DND-41 (cell line): ENCODE measurements at regions not wholly inside any gene's neighbourhood (a gene's known extent, or its start where the extent isn't known, plus 50 kb on each side); places are given as distances from the start of the nearest gene placed in this dataset.

Experiments
- ATAC-seq: fragments of 200-7000 bp; cut with Tn5 transposase; 3 replicates; pipeline ENCODE4 v1.9.1; 2021; ENCODE audit warnings: low read depth; ENCODE audit not compliant: insufficient read depth
- DNase-seq: peaks from one replicate; pipeline ENCODE4 v3.0.0-alpha.2; 2020
- H2AFZ ChIP-seq: 2 replicates; pipeline ENCODE4 v1.6.0; 2012; ENCODE audit warnings: low read depth, low read length
- H3K27ac ChIP-seq: 2 replicates; pipeline ENCODE4 v1.5.1; 2012; ENCODE audit warnings: low read length, inconsistent platforms
- H3K27me3 ChIP-seq: fragments of 200-600 bp; sonication (generic); 2 replicates; pipeline ENCODE4 v1.6.0; 2012; ENCODE audit warnings: low read length, mild to moderate bottlenecking, inconsistent platforms; ENCODE audit not compliant: insufficient read depth, poor library complexity
- H3K36me3 ChIP-seq: 2 replicates; pipeline ENCODE4 v1.5.1; 2012; ENCODE audit warnings: low read length, inconsistent platforms; ENCODE audit not compliant: insufficient read depth
- H3K4me1 ChIP-seq: 2 replicates; pipeline ENCODE4 v1.5.1; 2012; ENCODE audit warnings: mild to moderate bottlenecking, low read length; ENCODE audit not compliant: insufficient read depth
- H3K4me2 ChIP-seq: 2 replicates; pipeline ENCODE4 v1.6.0; 2012; ENCODE audit warnings: mild to moderate bottlenecking, moderate library complexity, low read length, inconsistent platforms; ENCODE audit not compliant: insufficient read depth
- H3K4me3 ChIP-seq, 2 experiments: fragments of 200-600 bp in 1 of 2; shearing (Covaris generic) in 1 of 2; 2 replicates each; pipeline ENCODE4 v1.5.1; 2012 to 2016; ENCODE audit warnings: inconsistent platforms in 2 of 2, low read length in 2 of 2, mild to moderate bottlenecking in 2 of 2, low read depth in 1 of 2, moderate library complexity in 1 of 2
- H3K79me2 ChIP-seq: 2 replicates; pipeline ENCODE4 v1.6.0; 2012; ENCODE audit warnings: low read length, inconsistent platforms; ENCODE audit not compliant: insufficient read depth
- H3K9ac ChIP-seq: 2 replicates; pipeline ENCODE4 v1.6.0; 2012; ENCODE audit warnings: low read depth, mild to moderate bottlenecking, inconsistent platforms, low read length, moderate library complexity
- H3K9me3 ChIP-seq: 2 replicates; pipeline ENCODE4 v1.5.1; 2012; ENCODE audit warnings: low read length, moderate library complexity, mild to moderate bottlenecking, inconsistent platforms; ENCODE audit not compliant: insufficient read depth, severe bottlenecking
- H4K20me1 ChIP-seq: 2 replicates; pipeline ENCODE4 v1.6.0; 2012; ENCODE audit warnings: low read length; ENCODE audit not compliant: insufficient read depth
- CTCF ChIP-seq: IDR thresholded peaks from 2 replicates; pipeline ENCODE4 v1.5.1; 2012; ENCODE audit warnings: borderline replicate concordance, low read length, moderate library complexity, mild to moderate bottlenecking; ENCODE audit not compliant: poor library complexity, severe bottlenecking; ENCODE audit errors: extremely low read depth
- EZH2 ChIP-seq: IDR thresholded peaks from 3 replicates; pipeline ENCODE4 v1.6.1; 2012; ENCODE audit warnings: borderline replicate concordance, low read depth, mild to moderate bottlenecking, moderate library complexity, low read length, inconsistent platforms; ENCODE audit not compliant: severe bottlenecking

- no peak overlapping the region for H2AFZ ChIP-seq
- no peak for DNase-seq
- H3K4me3 ChIP-seq: no peak overlapping the region
- no peaks in the 10 kb centered on the region for H4K20me1 ChIP-seq
- H3K9ac ChIP-seq: no peak overlapping the region
- H3K9me3 ChIP-seq: no peaks in the 10 kb centered on the region
- H3K4me2 ChIP-seq: no peak overlapping the region
- H3K4me1 ChIP-seq: no peaks in the 10 kb centered on the region
- H3K79me2 ChIP-seq: no peaks in the 10 kb centered on the region
- no peaks in the 10 kb centered on the region for H3K36me3 ChIP-seq
- H3K27ac ChIP-seq: no peak overlapping the region
- TF ChIP-seq CTCF (no peak), EZH2 (no peak)
- no peaks in the 10 kb centered on the region for H3K27me3 ChIP-seq
- ATAC-seq: no peak
Measured at GRCh38 chr12:112577473-112578329, 159.0 kb downstream of the PTPN11 start.

- Histone ChIP-seq H3K9ac (no peak overlapping the region), H3K4me1 (no peaks in the 10 kb centered on the region), H3K79me2 (no peaks in the 10 kb centered on the region), H3K27me3 (peaks cover 3% of the 10 kb centered on the region), H3K9me3 (no peaks in the 10 kb centered on the region), H3K36me3 (no peaks in the 10 kb centered on the region), H2AFZ (no peak overlapping the region), H3K4me3 (no peak overlapping the region), H3K27ac (no peak overlapping the region), H3K4me2 (no peak overlapping the region), H4K20me1 (no peaks in the 10 kb centered on the region)
- TF ChIP-seq EZH2 (no peak), CTCF (no peak)
- ATAC-seq (no peak), DNase-seq (no peak)
Measured at GRCh38 chr12:112584266-112584722, 165.5 kb downstream of the PTPN11 start.

GRCh38 chr12:112586148-112586783, 167.5 kb downstream of the PTPN11 start:
- Histone ChIP-seq H4K20me1 (no peaks in the 10 kb centered on the region), H3K79me2 (no peaks in the 10 kb centered on the region), H3K4me1 (no peaks in the 10 kb centered on the region), H3K36me3 (no peaks in the 10 kb centered on the region), H3K4me2 (no peak overlapping the region), H3K9ac (no peak overlapping the region), H3K9me3 (no peaks in the 10 kb centered on the region), H3K27me3 (peaks cover 3% of the 10 kb centered on the region), H2AFZ (no peak overlapping the region), H3K4me3 (no peak overlapping the region), H3K27ac (no peak overlapping the region)
- ATAC-seq (no peak), DNase-seq (no peak)
- TF ChIP-seq CTCF: no peak
